HTR-8/SVneo (cell line): ENCODE measurements at regions not wholly inside any gene's neighbourhood (a gene's known extent, or its start where the extent isn't known, plus 50 kb on each side); places are given as distances from the start of the nearest gene placed in this dataset.

ENCODE experiments used
- DNase-seq: peaks from one replicate; pipeline ENCODE4 v3.0.0; 2011; ENCODE audit warnings: low spot score, mixed read lengths; ENCODE audit not compliant: insufficient read length
- FAIRE-seq: peaks from 2 replicates; lab custom pipeline; 2011; peaks lifted over from hg19 to GRCh38; lab: Jason Lieb, UNC

- no peak for FAIRE-seq
- DNase-seq = no peak
Observed at GRCh38 chr9:89554307-89555035, 50.3 kb upstream of the GADD45G start.

DNA sequence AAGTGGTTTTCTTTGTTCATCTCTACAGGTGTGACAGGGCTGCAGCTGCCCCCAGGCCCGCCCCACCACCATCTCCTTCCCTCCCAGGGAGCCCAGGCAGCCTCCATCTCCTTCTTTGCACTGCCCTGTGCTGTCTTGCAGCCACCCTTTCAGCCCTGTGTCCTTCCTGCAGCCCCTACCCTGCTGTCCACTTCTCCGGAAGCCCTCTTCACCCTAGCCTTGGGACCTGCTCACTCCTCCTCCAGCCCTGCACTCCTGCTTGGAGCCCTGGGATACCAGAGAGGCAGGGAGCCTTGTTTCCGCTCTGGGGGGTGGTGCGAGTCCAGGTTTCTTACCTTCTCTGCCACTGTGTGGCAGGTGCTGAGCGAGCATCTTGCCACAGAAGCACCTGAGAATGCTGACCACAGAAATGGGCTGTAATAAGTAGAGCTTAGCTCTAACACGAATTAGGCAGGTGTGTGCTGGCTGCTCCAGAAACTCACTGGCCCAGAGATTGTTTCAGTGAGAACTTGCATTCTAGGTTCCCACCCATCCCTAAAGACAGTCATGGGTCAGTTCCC is 51.3 kb upstream of the GADD45G start:
- DNase-seq = no peak
- no peak for FAIRE-seq

DNA sequence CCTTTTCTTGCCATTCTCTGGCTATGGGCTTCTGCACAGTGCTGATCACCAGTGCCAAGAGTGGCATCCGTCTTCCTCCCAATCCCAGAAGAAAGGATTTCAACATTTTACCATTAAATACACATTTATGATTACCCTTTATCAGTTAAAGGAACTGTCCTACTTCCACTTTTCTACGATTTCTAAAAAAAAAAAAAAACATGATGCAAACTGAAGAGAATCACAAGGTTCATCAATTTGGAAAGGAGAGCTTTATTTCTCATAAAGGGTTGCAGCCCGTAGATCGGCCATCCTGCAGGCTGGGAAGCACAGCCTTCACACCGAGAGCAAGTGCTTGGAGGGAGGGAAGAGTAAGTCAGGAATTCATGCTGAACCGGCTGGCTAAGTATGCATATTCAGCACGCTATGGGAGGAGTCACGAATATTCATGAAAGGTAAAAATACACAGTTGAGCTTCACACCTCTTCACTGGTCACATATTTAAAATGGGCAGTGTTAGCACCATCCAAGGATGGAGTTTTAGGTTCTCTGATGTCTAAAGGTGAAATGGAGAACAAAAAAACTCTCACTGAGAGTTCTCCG is 52.5 kb upstream of the SEMA4D start:
- DNase-seq (no peak), FAIRE-seq (no peak)

DNA sequence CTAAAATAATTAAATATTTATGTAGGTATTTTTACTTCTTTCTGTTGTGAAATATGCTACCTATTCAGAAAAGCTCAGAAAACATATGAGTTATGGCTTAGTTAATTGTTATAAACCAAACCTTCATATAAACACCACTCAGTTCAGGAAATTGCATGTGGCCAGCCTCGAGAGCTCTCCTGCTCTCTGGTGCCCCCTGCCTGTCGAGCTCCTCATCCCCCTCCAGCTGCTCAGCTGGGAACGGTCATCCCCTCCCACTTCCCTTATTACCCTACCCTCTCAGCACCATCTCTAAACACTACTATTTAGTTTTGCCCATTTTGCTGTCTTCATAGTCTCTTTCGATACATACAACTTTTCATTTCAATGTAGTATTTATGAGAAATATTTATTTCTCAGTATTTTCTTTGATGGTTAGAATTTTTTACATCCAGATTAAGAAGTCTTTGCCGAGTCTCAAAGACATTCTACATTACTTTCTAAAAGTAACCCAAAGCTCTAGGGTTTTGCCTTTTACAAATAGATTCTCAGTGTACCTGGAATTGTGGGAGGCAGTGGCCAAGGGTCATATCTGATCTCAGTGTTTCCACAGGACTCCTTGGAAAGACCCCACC is 51.2 kb upstream of the SEMA4D start:
- no peak for FAIRE-seq
- peak; percentile 81 for DNase-seq

- DNase-seq (no peak), FAIRE-seq (no peak)
Observed at GRCh38 chr9:89548071-89548638, 50.2 kb upstream of the SEMA4D start.
